Osteoblast (primary cell): ENCODE measurements at regions not wholly inside any gene's neighbourhood (a gene's known extent, or its start where the extent isn't known, plus 50 kb on each side); places are given as distances from the start of the nearest gene placed in this dataset.

Experiments
- DNase-seq: peaks from one replicate; pipeline ENCODE4 v3.0.0; 2011; ENCODE audit warnings: low spot score, mixed read lengths; ENCODE audit not compliant: insufficient read length; ENCODE audit errors: missing footprints
- H2AFZ ChIP-seq: 2 replicates; pipeline ENCODE4 v1.6.0; 2011; ENCODE audit warnings: mild to moderate bottlenecking, low read length
- H3K27ac ChIP-seq: 2 replicates; pipeline ENCODE4 v1.5.1; 2011; ENCODE audit warnings: mild to moderate bottlenecking, low read depth, low read length, moderate library complexity
- H3K27me3 ChIP-seq: 2 replicates; pipeline ENCODE4 v1.6.0; 2012; ENCODE audit warnings: mild to moderate bottlenecking, control low read depth, inconsistent platforms, low read length, moderate library complexity; ENCODE audit not compliant: insufficient read depth
- H3K36me3 ChIP-seq: 2 replicates; pipeline ENCODE4 v1.5.1; 2011; ENCODE audit warnings: mild to moderate bottlenecking, low read length, control low read depth, moderate library complexity; ENCODE audit not compliant: insufficient read depth
- H3K4me1 ChIP-seq: 2 replicates; pipeline ENCODE4 v1.5.1; 2011; ENCODE audit warnings: mild to moderate bottlenecking, low read length, control low read depth, moderate library complexity; ENCODE audit not compliant: insufficient read depth
- H3K4me2 ChIP-seq: 2 replicates; pipeline ENCODE4 v1.6.0; 2011; ENCODE audit warnings: mild to moderate bottlenecking, low read length; ENCODE audit not compliant: insufficient read depth
- H3K4me3 ChIP-seq: fragments of 200-600 bp; sonication (generic); 3 replicates; pipeline ENCODE4 v1.5.1; 2012; ENCODE audit warnings: mild to moderate bottlenecking, low read length, inconsistent platforms; ENCODE audit not compliant: insufficient read depth
- H3K79me2 ChIP-seq: 2 replicates; pipeline ENCODE4 v1.6.0; 2012; ENCODE audit warnings: mild to moderate bottlenecking, low read length, control low read depth, inconsistent platforms; ENCODE audit not compliant: insufficient read depth
- H3K9me3 ChIP-seq: 2 replicates; pipeline ENCODE4 v1.5.1; 2011; ENCODE audit warnings: low read depth, low read length, control low read depth
- H4K20me1 ChIP-seq: 2 replicates; pipeline ENCODE4 v1.6.0; 2012; ENCODE audit warnings: mild to moderate bottlenecking, low read length, control low read depth; ENCODE audit not compliant: insufficient read depth
- CTCF ChIP-seq: IDR thresholded peaks from 2 replicates; pipeline ENCODE4 v1.5.1; 2011; ENCODE audit warnings: mild to moderate bottlenecking, low read depth, low read length, moderate library complexity; ENCODE audit errors: extremely low read depth

- no peak for DNase-seq
- no peaks in the 10 kb centered on the region for H4K20me1 ChIP-seq
- no peak for TF ChIP-seq CTCF
- no peaks in the 10 kb centered on the region for H3K9me3 ChIP-seq
- H3K27me3 ChIP-seq = peaks cover 4% of the 10 kb centered on the region
- H2AFZ ChIP-seq = no peak overlapping the region
- H3K4me2 ChIP-seq = no peak overlapping the region
- H3K36me3 ChIP-seq = no peaks in the 10 kb centered on the region
- H3K27ac ChIP-seq = no peak overlapping the region
- no peaks in the 10 kb centered on the region for H3K79me2 ChIP-seq
- H3K4me3 ChIP-seq = no peak overlapping the region
- H3K4me1 ChIP-seq = no peaks in the 10 kb centered on the region
Measured at GRCh38 chr1:30633294-30633693, 90.1 kb downstream of the MATN1 start.

GRCh38 chr1:30632481-30632880 lies 90.9 kb downstream of the MATN1 start:
- Histone ChIP-seq H3K27ac (no peak overlapping the region), H3K36me3 (no peaks in the 10 kb centered on the region), H3K9me3 (no peaks in the 10 kb centered on the region), H2AFZ (no peak overlapping the region), H3K27me3 (peaks cover 4% of the 10 kb centered on the region), H3K4me2 (no peak overlapping the region), H4K20me1 (no peaks in the 10 kb centered on the region), H3K4me1 (no peaks in the 10 kb centered on the region), H3K79me2 (no peaks in the 10 kb centered on the region), H3K4me3 (no peak overlapping the region)
- no peak for DNase-seq
- no peak for TF ChIP-seq CTCF

GRCh38 chr1:30631700-30632099 lies 91.7 kb downstream of the MATN1 start:
- H3K4me1 ChIP-seq = no peaks in the 10 kb centered on the region
- DNase-seq = no peak
- no peaks in the 10 kb centered on the region for H3K79me2 ChIP-seq
- H2AFZ ChIP-seq = no peak overlapping the region
- TF ChIP-seq CTCF = no peak
- H3K9me3 ChIP-seq = no peaks in the 10 kb centered on the region
- H3K4me2 ChIP-seq = no peak overlapping the region
- no peaks in the 10 kb centered on the region for H4K20me1 ChIP-seq
- H3K4me3 ChIP-seq = no peak overlapping the region
- peaks cover 4% of the 10 kb centered on the region for H3K27me3 ChIP-seq
- no peak overlapping the region for H3K27ac ChIP-seq
- H3K36me3 ChIP-seq = no peaks in the 10 kb centered on the region

GRCh38 chr1:30629501-30629900 lies 93.9 kb downstream of the MATN1 start:
- Histone ChIP-seq H3K4me2 (no peak overlapping the region), H3K79me2 (no peaks in the 10 kb centered on the region), H3K4me1 (no peaks in the 10 kb centered on the region), H3K27me3 (peaks cover 4% of the 10 kb centered on the region), H3K27ac (no peak overlapping the region), H2AFZ (no peak overlapping the region), H4K20me1 (no peaks in the 10 kb centered on the region), H3K36me3 (no peaks in the 10 kb centered on the region), H3K4me3 (no peak overlapping the region), H3K9me3 (no peaks in the 10 kb centered on the region)
- TF ChIP-seq CTCF = no peak
- peak; percentile 44 for DNase-seq
